Endothelial cell of umbilical vein (primary cell): ENCODE measurements at regions not wholly inside any gene's neighbourhood (a gene's known extent, or its start where the extent isn't known, plus 50 kb on each side); places are given as distances from the start of the nearest gene placed in this dataset.

Source experiments
- BruUV-seq: library from RNA; stranded (reverse); fragments of 400-500 nt; replicated peaks from 2 replicates; lab custom pipeline; 2021; lab: Mats Ljungman, UMichigan
- CTCF ChIA-PET: fragments of 300-600, 350-600 bp; sonication (Branson Sonifier 250); formaldehyde crosslinking; loops from one replicate; lab custom pipeline; 2021; ENCODE audit warnings: antibody characterized with exemption, inconsistent platforms; lab: Charles Lee
- POLR2A ChIA-PET: fragments of 300-600, 350-600 bp; sonication (Branson Sonifier 250); formaldehyde crosslinking; loops from one replicate; lab custom pipeline; 2021; ENCODE audit warnings: antibody characterized with exemption, inconsistent platforms; lab: Charles Lee
- DNase-seq: peaks from one replicate; pipeline ENCODE4 v3.0.0-alpha.2; 2011; ENCODE audit warnings: low read depth, low spot score
- FAIRE-seq: peaks from 2 replicates; lab custom pipeline; 2011; peaks lifted over from hg19 to GRCh38; lab: Jason Lieb, UNC
- H2AFZ ChIP-seq: 2 replicates; pipeline ENCODE4 v1.6.0; 2012; ENCODE audit warnings: low read depth, low read length, control low read depth, inconsistent platforms
- H3K27ac ChIP-seq: 2 replicates; pipeline ENCODE4 v1.5.1; 2011; ENCODE audit warnings: low read depth, mild to moderate bottlenecking, control low read depth, low read length, moderate library complexity; ENCODE audit not compliant: insufficient read depth
- H3K27me3 ChIP-seq, 2 experiments: 2 replicates each; pipeline versions ENCODE4 v1.6.0 to v1.6.1; 2011; ENCODE audit warnings: low read length in 2 of 2, mixed read lengths in 1 of 2; ENCODE audit not compliant: control insufficient read depth in 2 of 2, insufficient read depth in 2 of 2
- H3K36me3 ChIP-seq, 2 experiments: 2 replicates in 1 of 2; 3 replicates in 1 of 2; pipeline ENCODE4 v1.5.1; 2011; ENCODE audit warnings: low read length in 2 of 2, mild to moderate bottlenecking in 1 of 2, moderate library complexity in 1 of 2; ENCODE audit not compliant: control insufficient read depth in 2 of 2, insufficient read depth in 2 of 2; ENCODE audit errors: extremely low read depth in 1 of 2
- H3K4me1 ChIP-seq: 3 replicates; pipeline ENCODE4 v1.5.1; 2011; ENCODE audit warnings: mild to moderate bottlenecking, low read length; ENCODE audit not compliant: control insufficient read depth, insufficient read depth; ENCODE audit errors: extremely low read depth
- H3K4me2 ChIP-seq: 2 replicates; pipeline ENCODE4 v1.6.1; 2011; ENCODE audit warnings: low read length, control low read depth, mixed read lengths; ENCODE audit not compliant: insufficient read depth
- H3K4me3 ChIP-seq, 3 experiments: fragments of 200-600 bp in 1 of 3; sonication (generic), shearing (Covaris generic) in 1 of 3; replicated peaks in 1 of 3; 2 replicates each; pipeline ENCODE4 v1.5.1; 2011 to 2016; ENCODE audit warnings: control low read depth in 3 of 3, low read length in 3 of 3, mild to moderate bottlenecking in 2 of 3, inconsistent platforms in 1 of 3, low read depth in 1 of 3, moderate library complexity in 1 of 3; ENCODE audit not compliant: insufficient read depth in 1 of 3
- H3K79me2 ChIP-seq: 2 replicates; pipeline ENCODE4 v1.6.0; 2012; ENCODE audit warnings: low read length, inconsistent platforms; ENCODE audit not compliant: control insufficient read depth, insufficient read depth
- H3K9ac ChIP-seq: replicated peaks from 2 replicates; pipeline ENCODE3; 2011; ENCODE audit warnings: low read length, control low read depth; ENCODE audit not compliant: insufficient read depth; ENCODE audit errors: extremely low read depth
- H3K9me1 ChIP-seq: replicated peaks from 3 replicates; pipeline ENCODE4 v1.6.0; 2011; ENCODE audit warnings: mild to moderate bottlenecking, low read length; ENCODE audit not compliant: control insufficient read depth, insufficient read depth; ENCODE audit errors: extremely low read depth
- H3K9me3 ChIP-seq: replicated peaks from 2 replicates; pipeline ENCODE4 v1.5.1; 2012; ENCODE audit warnings: low read length, inconsistent platforms; ENCODE audit not compliant: control insufficient read depth, insufficient read depth
- H4K20me1 ChIP-seq: replicated peaks from 2 replicates; pipeline ENCODE3; 2011; ENCODE audit warnings: mild to moderate bottlenecking, low read length; ENCODE audit not compliant: control insufficient read depth, insufficient read depth; ENCODE audit errors: extremely low read depth
- CTCF ChIP-seq, 2 donors: IDR thresholded peaks; 1 replicate in 1 of 2; 2 replicates in 1 of 2; pipeline ENCODE4 v1.5.1; 2011; ENCODE audit warnings: low read length in 2 of 2, mild to moderate bottlenecking in 2 of 2, moderate library complexity in 2 of 2, control low read depth in 1 of 2, inconsistent platforms in 1 of 2, low read depth in 1 of 2; ENCODE audit not compliant: insufficient read depth in 1 of 2; ENCODE audit errors: extremely low read depth in 1 of 2
- EZH2 ChIP-seq: IDR thresholded peaks from 2 replicates; pipeline ENCODE4 v1.6.1; 2012; ENCODE audit warnings: borderline replicate concordance, low read depth, mild to moderate bottlenecking, moderate library complexity, low read length, inconsistent platforms; ENCODE audit not compliant: severe bottlenecking
- FOS ChIP-seq: IDR thresholded peaks from 2 replicates; pipeline ENCODE4 v1.6.1; 2011; ENCODE audit warnings: mild to moderate bottlenecking, low read length, moderate library complexity, borderline replicate concordance; ENCODE audit not compliant: insufficient read depth
- MAX ChIP-seq: IDR thresholded peaks from 2 replicates; pipeline ENCODE4 v1.6.1; 2011; ENCODE audit not compliant: insufficient read depth, insufficient read length
- POLR2A ChIP-seq: IDR thresholded peaks from 2 replicates; pipeline ENCODE4 v1.6.1; 2012; ENCODE audit warnings: low read depth, mild to moderate bottlenecking, control low read depth, low read length
- dilution Hi-C: fragments of 300-500 bp; cut with MboI; formaldehyde crosslinking; loops from one replicate; pipeline ENCODE4 v1.15.0; 2019; ENCODE audit warnings: low sequenced_read_pairs; ENCODE audit not compliant: extremely low pct_ligation_motif_present
- intact Hi-C: fragments of 100-400 bp; cut with micrococcal nuclease; formaldehyde crosslinking; loops from one replicate; pipeline ENCODE4 v1.10.0; 2022

- Histone ChIP-seq H3K9ac (no peak overlapping the region), H3K4me2 (no peak overlapping the region), H3K36me3 (no peaks in the 10 kb centered on the region), H3K9me3 (no peaks in the 10 kb centered on the region), H3K27ac (no peak overlapping the region), H2AFZ (no peak overlapping the region), H3K9me1 (no peaks in the 10 kb centered on the region), H3K27me3 (no peaks in the 10 kb centered on the region), H4K20me1 (no peaks in the 10 kb centered on the region), H3K79me2 (no peaks in the 10 kb centered on the region), H3K4me1 (no peaks in the 10 kb centered on the region), H3K4me3 (no peak overlapping the region)
- intact Hi-C loops = no loop called here
- ChIA-PET POLR2A (no interaction called here), CTCF (no interaction called here)
- BruUV-seq = no TSS peak
- TF ChIP-seq EZH2 (no peak), MAX (no peak), FOS (no peak)
- dilution Hi-C loops = no loop called here
- no peak for FAIRE-seq
- no peak for DNase-seq
Observed at GRCh38 chr4:123278755-123279154, 117.8 kb upstream of the SPRY1 start.

- Histone ChIP-seq H3K36me3 (no peaks in the 10 kb centered on the region), H3K9me3 (no peaks in the 10 kb centered on the region), H3K9me1 (no peaks in the 10 kb centered on the region), H4K20me1 (no peaks in the 10 kb centered on the region), H3K9ac (no peak overlapping the region), H3K27ac (no peak overlapping the region), H3K4me3 (no peak overlapping the region), H3K4me1 (peaks cover 4% of the 10 kb centered on the region), H3K79me2 (no peaks in the 10 kb centered on the region), H2AFZ (no peak overlapping the region), H3K4me2 (no peak overlapping the region), H3K27me3 (no peaks in the 10 kb centered on the region)
- FAIRE-seq (no peak), DNase-seq (peak; percentile 18)
- BruUV-seq = no TSS peak
- POLR2A ChIA-PET = no interaction called here
- TF ChIP-seq CTCF (IDR thresholded peaks at IDR 0.05; ENCODE audit: extremely low read depth in 1 of 2, insufficient read depth in 1 of 2, low read depth in 1 of 2, low read length in 2 of 2) (no peak), POLR2A (no peak)
- CTCF ChIA-PET = no interaction called here
- intact Hi-C loops = no loop called here
- dilution Hi-C loops = no loop called here
Observed at GRCh38 chr4:123283371-123283895, 113.2 kb upstream of the SPRY1 start.
